Left renal pelvis (tissue), 4 donors: ENCODE measurements at regions not wholly inside any gene's neighbourhood (a gene's known extent, or its start where the extent isn't known, plus 50 kb on each side); places are given as distances from the start of the nearest gene placed in this dataset.
"Not testable (repeated sequence)": the region's sequence is repeated elsewhere in the genome, so short reads cannot be mapped to it uniquely, and the experiment has no call there.

ENCODE experiments used
- DNase-seq, 4 donors: peaks; one replicate each; pipeline ENCODE4 v3.0.0-alpha.2; 2013; ENCODE audit warnings: low read depth in 4 of 4, low spot score in 3 of 4

- no peak for DNase-seq
These were observed 396.9 kb downstream of the AGTPBP1 start for GRCh38 chr9:85344901-85345300.

GRCh38 chr9:85339338-85339737 lies 402.4 kb downstream of the AGTPBP1 start:
- DNase-seq, result no peak

DNA sequence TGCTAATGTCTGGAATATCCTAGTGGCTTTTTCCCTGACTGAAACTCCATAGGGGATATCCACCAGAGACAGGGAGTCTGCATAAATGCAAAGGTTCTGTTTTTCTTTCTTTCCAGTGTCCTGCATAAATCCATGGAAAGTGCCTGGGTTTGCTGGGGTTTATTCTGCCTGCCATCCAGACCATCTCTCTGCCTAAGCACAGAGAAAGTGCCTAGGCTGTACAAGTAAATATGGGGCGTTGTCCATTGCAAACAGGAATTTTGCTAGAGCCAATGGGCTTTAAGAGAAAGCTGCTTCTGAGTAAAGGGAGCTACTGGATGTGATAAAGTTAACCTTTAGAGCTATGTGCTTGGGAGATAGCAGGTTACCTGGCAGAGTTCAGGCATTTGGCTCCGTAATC lies 407.5 kb downstream of the AGTPBP1 start:
- DNase-seq, result no peak

DNA sequence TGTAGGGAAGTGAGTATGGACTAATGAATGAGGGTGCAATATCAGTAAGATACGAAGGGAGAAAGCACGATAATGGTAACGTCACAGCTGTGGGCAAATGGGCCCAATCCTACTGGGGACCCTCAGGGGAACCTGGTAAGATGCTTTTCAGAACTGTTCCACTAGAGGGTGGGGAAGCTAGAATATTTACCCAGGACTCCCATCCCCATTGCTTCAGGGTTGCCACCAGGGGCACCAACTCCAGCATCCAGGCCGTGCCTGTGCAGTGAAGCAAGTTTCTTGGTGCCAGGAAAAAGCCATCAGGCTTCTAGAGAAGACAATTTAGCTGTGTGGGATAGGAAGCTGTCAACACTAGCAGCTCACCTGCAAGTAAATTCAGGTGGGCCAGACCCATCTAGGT lies 409.3 kb downstream of the AGTPBP1 start:
- no peak for DNase-seq

DNA sequence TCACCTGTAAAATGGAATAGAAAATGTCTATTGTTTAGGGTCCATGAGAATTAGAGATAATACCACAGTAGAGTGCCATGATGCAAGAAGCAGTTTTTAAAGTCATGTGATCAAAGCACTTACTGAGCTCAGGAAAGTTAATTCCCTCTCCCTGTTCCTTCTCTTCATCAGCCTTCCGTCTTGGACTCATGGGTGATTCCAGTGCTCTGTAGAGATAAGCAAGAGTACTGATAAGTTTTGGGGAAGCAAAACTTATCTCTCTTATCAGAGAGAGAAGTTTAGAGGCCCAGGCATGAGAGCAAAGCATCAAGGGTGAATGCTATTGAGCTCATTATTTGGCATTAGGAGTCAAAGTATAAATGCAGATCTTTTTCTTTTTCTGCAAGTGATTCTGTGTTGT lies 410.1 kb downstream of the AGTPBP1 start:
- no peak for DNase-seq

DNA sequence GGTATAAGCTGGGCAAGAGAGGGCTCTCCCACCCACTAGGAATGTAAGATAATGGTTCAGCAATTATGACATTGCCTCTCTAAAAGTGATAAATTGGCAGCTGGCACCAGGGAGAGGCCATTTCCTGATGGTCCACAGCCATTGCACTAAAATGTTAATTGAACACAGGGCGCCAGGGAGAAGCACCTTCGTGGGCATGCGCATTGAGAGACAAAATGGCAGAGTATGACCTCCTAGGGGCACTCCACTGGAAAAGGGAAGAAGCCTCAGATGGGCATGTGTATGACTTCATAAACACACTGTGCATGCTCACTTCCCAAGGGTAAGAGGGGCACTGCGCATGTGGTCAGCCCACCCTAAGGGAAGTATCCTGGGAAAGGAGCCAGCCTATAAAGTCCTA lies 419.2 kb downstream of the AGTPBP1 start:
- DNase-seq, result no peak

DNA sequence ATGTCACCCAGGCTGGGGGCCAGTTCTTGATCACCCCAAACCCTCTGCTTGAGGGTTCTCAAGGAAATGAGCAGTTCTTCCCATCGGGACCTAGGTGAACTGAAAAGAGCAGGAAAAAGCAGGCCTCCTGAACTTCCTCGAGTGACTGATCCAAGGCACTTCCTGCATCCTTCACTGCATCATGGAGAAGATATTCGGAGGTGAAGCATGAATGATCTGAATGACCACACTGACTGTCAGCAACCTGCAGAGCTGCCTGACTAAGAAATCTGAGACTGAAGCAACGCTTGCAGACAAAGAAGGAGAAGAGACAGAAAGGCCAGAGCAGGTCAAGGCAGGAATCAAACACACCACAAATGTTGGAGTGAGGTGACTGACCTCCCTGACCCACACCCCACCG lies 420.2 kb downstream of the AGTPBP1 start:
- DNase-seq, result no peak

- no peak for DNase-seq
These were observed 421.7 kb downstream of the AGTPBP1 start for GRCh38 chr9:85319936-85320656.

GRCh38 chr9:85315535-85315934 lies 426.2 kb downstream of the AGTPBP1 start:
- not testable (repeated sequence) for DNase-seq

DNA sequence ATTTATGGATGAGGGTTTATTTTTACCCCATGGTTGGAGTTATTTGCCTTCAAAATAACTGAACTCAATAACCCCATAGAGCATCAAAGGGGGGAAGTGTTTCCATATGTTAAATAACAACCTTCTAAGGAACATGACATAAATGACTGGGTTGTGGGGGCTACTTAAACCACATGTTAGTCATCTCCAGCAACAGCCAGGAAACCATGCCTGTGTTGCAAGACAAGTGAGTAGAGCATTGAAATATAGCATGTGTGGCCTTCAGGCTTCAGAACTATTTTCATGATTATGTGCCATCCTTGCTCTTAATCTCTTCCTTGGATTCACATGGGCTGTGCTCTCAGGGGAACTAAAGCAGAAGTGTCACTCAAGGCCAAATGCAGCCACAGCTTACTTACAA lies 431.2 kb downstream of the AGTPBP1 start:
- no peak for DNase-seq

GRCh38 chr9:85303757-85304134 lies 438.0 kb downstream of the AGTPBP1 start:
- no peak for DNase-seq

GRCh38 chr9:85302938-85303756 lies 438.6 kb downstream of the AGTPBP1 start:
- DNase-seq, result no peak

- no peak for DNase-seq
These were observed 443.3 kb downstream of the AGTPBP1 start for GRCh38 chr9:85298499-85298898.

- not testable (repeated sequence) for DNase-seq
These were observed 446.5 kb downstream of the AGTPBP1 start for GRCh38 chr9:85295244-85295643.

GRCh38 chr9:85292261-85292660 lies 449.5 kb downstream of the AGTPBP1 start:
- no peak for DNase-seq

DNA sequence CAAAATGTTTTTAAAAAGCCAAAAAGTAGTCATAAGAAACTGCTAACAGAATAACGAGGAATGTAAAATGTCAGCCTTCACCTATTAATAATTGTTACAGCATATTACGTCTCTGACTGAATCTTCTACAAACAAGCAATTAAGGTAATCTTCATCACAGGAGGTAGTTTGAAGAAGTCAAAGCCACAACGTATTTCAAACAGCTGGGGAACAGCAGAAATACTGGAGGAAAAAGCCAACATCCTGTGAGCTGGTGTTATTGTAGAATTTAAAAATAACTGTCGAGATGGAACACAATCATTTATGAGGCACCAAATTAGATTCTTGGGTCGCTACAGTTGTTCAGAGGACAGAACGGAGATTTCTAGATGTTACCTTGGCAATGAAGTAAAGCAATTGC lies 450.5 kb downstream of the AGTPBP1 start:
- DNase-seq, result no peak

DNA sequence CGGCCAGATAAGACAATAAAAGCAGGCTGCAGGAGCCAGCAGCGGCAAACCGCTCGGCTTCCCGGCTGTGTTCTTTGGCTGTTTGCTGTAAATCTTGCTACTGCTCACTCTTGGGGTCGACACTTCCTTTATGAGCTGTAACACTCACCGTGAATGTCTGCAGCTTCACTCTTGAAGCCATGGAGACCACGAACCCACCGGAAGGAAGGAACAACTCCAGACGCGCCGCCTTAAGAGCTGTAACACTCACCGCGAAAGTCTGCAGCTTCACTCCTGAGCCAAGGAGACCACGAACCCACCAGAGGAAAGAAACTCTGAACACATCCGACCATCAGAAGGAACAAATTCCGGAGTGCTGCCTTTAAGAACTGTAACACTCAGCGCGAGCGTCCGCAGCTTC lies 451.7 kb downstream of the AGTPBP1 start:
- DNase-seq, result no peak

DNA sequence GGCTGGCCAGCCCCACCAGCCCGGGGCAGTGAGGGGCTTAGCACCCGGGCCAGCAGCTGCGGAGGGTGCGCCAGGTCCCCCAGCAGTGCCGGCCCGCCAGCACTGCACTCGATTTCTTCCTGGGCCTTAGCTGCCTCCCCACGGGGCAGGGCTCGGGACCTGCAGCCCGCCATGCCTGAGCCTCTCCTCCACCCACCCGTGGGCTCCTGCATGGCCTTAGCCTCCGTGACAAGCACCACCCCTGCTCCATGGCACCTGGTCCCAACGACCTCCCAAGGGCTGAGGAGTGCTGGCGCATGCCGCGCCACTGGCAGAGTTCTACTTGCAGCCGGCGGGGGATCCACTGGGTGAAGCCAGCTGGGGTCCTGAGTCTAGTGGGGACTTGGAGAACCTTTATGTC lies 452.6 kb downstream of the AGTPBP1 start:
- DNase-seq, result no peak

DNA sequence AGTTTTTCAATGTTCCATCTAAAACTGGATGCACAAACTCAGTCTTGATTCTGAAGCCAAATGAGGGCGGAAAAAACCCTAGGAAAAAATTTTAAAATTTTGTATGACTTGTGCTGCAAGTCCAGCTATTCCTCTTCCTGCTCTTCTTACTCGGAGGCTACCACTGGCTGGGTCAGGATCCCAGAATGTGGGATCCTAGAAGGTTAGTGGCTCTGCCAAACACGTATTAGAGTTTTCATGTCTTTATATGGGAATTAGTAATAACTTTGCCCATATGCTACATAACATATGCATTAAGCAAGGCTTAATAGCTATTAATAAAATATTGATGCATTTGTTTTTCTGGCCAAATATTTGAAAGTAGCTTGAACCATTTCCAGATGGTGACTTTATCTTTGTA lies 458.3 kb downstream of the AGTPBP1 start:
- DNase-seq, result no peak

DNA sequence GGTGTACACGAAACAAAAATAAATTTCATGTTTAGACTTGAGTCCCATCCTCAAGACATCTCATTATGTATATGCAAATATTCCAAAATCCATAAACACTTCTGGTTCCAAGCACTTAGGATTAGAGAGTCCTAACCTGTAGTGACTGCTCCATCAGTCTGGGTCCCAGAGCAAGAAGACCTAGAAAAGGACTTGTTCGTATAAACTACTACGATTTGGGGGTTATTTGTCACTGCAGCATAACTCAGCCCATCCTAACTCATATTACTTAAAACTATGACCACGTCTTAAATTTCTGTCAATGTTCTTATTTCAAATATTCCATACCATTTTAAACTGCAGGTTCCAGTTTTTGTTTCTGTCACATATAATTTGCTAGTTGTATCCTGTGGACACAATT lies 463.0 kb downstream of the AGTPBP1 start:
- DNase-seq, result no peak

- DNase-seq, result no peak
These were observed 465.0 kb downstream of the AGTPBP1 start for GRCh38 chr9:85276741-85277140.

DNA sequence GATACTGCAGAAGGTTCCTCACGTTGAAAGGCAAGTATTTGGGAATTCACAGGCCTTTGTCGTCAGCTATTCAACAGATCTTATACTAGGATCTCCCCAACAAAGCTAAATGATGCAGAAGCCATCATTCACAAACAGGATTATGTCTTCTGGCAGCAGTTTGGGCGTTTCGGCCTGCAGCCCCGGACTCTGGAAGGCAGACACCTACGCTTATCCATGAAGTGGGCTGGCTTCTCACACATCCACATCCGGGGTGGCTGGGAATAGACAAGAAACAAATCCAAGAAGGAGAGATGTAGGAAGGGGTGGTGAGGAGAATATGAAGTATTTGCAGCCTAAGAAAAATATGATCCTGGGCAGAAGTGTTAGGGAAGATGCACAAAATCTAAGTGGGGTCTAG lies 471.9 kb downstream of the AGTPBP1 start:
- no peak for DNase-seq
